SU-DHL-6 (cell line): ENCODE measurements at regions not wholly inside any gene's neighbourhood (a gene's known extent, or its start where the extent isn't known, plus 50 kb on each side); places are given as distances from the start of the nearest gene placed in this dataset.

ENCODE experiments used
- H2AFZ ChIP-seq: fragments of 200-600 bp; sonication (generic); 2 replicates; pipeline ENCODE4 v1.6.1; 2014; ENCODE audit warnings: low read depth, mild to moderate bottlenecking, moderate library complexity, mixed read lengths, antibody characterized with exemption, low read length; ENCODE audit not compliant: severe bottlenecking
- H3F3A ChIP-seq: fragments of 200-600 bp; shearing (Covaris generic); 2 replicates; pipeline ENCODE4 v1.6.0; 2016; ENCODE audit warnings: antibody characterized with exemption, mild to moderate bottlenecking; ENCODE audit not compliant: insufficient read depth
- H3K27ac ChIP-seq: fragments of 200-600 bp; sonication (generic); 2 replicates; pipeline ENCODE4 v1.5.1; 2016; ENCODE audit warnings: low read depth, mild to moderate bottlenecking, low read length, moderate library complexity, mixed read lengths
- H3K27me3 ChIP-seq: fragments of 200-600 bp; sonication (generic), shearing (Covaris generic); 2 replicates; pipeline ENCODE4 v1.6.0; 2014; ENCODE audit warnings: mild to moderate bottlenecking, low read length
- H3K36me3 ChIP-seq: fragments of 200-600 bp; sonication (generic); 2 replicates; pipeline ENCODE4 v1.6.1; 2014; ENCODE audit warnings: mild to moderate bottlenecking, low read length, mixed read lengths
- H3K4me2 ChIP-seq: fragments of 300-600, 200-600 bp; shearing (Covaris generic), sonication (generic); 2 replicates; pipeline ENCODE4 v1.6.0; 2014; ENCODE audit warnings: low read length, low read depth, mild to moderate bottlenecking; ENCODE audit not compliant: poor library complexity, severe bottlenecking
- H3K4me3 ChIP-seq: fragments of 200-600 bp; sonication (generic); 2 replicates; pipeline ENCODE4 v1.5.1; 2014; ENCODE audit warnings: antibody characterized with exemption, low read length, mild to moderate bottlenecking, mixed read lengths; ENCODE audit not compliant: insufficient read depth, poor library complexity, severe bottlenecking
- H3K79me2 ChIP-seq: fragments of 200-600 bp; sonication (generic); 2 replicates; pipeline ENCODE4 v1.6.1; 2014; ENCODE audit warnings: mild to moderate bottlenecking, low read length, moderate library complexity; ENCODE audit not compliant: insufficient read depth
- H3K9ac ChIP-seq: fragments of 200-600 bp; sonication (generic); 2 replicates; pipeline ENCODE4 v1.7.0; 2014; ENCODE audit warnings: mild to moderate bottlenecking, low read length
- H3K9me2 ChIP-seq: fragments of 200-600 bp; sonication (generic); replicated peaks from 2 replicates; pipeline ENCODE4 v1.6.1; 2014; ENCODE audit warnings: low read length; ENCODE audit not compliant: insufficient read depth
- H3K9me3 ChIP-seq: fragments of 200-600 bp; sonication (generic); 2 replicates; pipeline ENCODE4 v1.6.1; 2014; ENCODE audit warnings: low read length, mixed read lengths; ENCODE audit not compliant: insufficient read depth
- H4K20me1 ChIP-seq: fragments of 200-600 bp; sonication (generic); 2 replicates; pipeline ENCODE4 v1.6.1; 2014; ENCODE audit warnings: low read depth, mild to moderate bottlenecking, antibody characterized with exemption, low read length, moderate library complexity, mixed read lengths
- EZH2phosphoT487 ChIP-seq: fragments of 200-600 bp; sonication (generic), shearing (Covaris generic); conservative IDR thresholded peaks from 2 replicates; pipeline ENCODE4 v1.6.1; 2018; ENCODE audit warnings: mild to moderate bottlenecking, antibody characterized with exemption, low read length, moderate library complexity, mixed read lengths
- TF ChIP-seq, protein P1 (sequence below): fragments of 200-600 bp; sonication (generic); IDR thresholded peaks from one replicate; pipeline ENCODE4 v1.5.1; 2017; ENCODE audit warnings: antibody characterized with exemption, mild to moderate bottlenecking, low read length, moderate library complexity; ENCODE audit not compliant: insufficient read depth, poor library complexity, severe bottlenecking

GRCh38 chr5:99955962-99956361 is 579.2 kb upstream of the FAM174A start:
- Histone ChIP-seq H3K4me2 (no peak overlapping the region), H3K36me3 (no peaks in the 10 kb centered on the region), H3K4me3 (no peak overlapping the region)

DNA sequence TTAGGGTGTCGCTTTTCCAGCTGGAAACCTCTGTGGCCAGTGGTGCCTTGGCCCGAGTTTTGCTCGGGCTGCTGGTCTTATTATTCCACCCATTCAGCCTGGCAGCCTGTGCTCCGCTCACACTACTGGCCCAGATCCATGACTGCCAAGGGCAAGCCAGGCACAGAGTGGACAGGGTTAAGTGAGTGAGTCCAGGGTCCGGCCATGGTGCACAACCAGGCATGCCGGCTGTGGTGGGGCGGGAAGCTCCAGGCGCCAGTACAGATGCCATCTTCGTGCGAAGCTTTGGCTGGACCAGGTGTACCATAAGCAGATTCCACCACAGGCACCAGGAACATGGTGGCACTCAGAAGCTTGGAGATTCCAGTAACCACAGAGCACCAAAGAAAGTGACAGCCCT is 580.2 kb upstream of the FAM174A start:
- no peak overlapping the region for H3K4me3 ChIP-seq

More at GRCh38 chr5:99955962-99956361, 579.2 kb upstream of the FAM174A start:
- TF ChIP-seq, protein P1, sequence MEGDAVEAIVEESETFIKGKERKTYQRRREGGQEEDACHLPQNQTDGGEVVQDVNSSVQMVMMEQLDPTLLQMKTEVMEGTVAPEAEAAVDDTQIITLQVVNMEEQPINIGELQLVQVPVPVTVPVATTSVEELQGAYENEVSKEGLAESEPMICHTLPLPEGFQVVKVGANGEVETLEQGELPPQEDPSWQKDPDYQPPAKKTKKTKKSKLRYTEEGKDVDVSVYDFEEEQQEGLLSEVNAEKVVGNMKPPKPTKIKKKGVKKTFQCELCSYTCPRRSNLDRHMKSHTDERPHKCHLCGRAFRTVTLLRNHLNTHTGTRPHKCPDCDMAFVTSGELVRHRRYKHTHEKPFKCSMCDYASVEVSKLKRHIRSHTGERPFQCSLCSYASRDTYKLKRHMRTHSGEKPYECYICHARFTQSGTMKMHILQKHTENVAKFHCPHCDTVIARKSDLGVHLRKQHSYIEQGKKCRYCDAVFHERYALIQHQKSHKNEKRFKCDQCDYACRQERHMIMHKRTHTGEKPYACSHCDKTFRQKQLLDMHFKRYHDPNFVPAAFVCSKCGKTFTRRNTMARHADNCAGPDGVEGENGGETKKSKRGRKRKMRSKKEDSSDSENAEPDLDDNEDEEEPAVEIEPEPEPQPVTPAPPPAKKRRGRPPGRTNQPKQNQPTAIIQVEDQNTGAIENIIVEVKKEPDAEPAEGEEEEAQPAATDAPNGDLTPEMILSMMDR: no peak
- no peak for TF ChIP-seq EZH2phosphoT487
- no peaks in the 10 kb centered on the region for H3K79me2 ChIP-seq
- no peaks in the 10 kb centered on the region for H3F3A ChIP-seq
- H4K20me1 ChIP-seq: no peaks in the 10 kb centered on the region
- no peaks in the 10 kb centered on the region for H3K9me2 ChIP-seq
- H2AFZ ChIP-seq: no peak overlapping the region
- no peaks in the 10 kb centered on the region for H3K27me3 ChIP-seq
- H3K9me3 ChIP-seq: no peaks in the 10 kb centered on the region
- no peak overlapping the region for H3K27ac ChIP-seq
- H3K9ac ChIP-seq: no peak overlapping the region

DNA sequence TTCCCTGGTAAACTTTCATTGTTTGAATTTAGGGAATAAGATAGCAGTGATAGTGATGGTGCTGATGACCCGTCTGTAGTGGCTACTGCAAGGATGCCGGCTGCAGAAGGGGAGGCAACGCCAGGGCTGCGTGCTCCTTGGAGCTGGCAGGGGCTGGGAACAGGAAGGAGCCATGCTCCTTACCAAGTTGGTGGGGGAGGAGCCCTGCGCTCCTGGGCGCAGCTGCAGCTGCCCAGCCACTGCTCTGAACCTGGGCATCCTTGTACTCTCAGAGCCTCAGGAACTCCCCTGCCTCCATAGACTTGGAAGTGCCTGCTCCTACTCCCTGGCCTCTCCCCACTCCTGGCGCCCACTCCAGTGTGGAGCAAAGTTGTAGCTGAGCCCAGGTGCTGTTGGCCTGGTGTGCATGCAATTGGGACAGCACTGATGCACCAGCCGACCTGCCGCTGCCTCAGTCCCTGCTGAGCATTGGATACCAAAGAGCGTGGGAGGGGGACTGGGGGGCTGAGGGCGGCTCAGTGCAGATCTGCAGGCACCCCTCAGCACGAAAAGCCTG is 585.1 kb upstream of the FAM174A start:
- H3K27me3 ChIP-seq: no peaks in the 10 kb centered on the region
- no peaks in the 10 kb centered on the region for H3K79me2 ChIP-seq
- H3K9me2 ChIP-seq: no peaks in the 10 kb centered on the region
- H3K4me3 ChIP-seq: no peak overlapping the region
- no peak overlapping the region for H2AFZ ChIP-seq
- no peak overlapping the region for H3K4me2 ChIP-seq
- H3K9ac ChIP-seq: no peak overlapping the region
- TF ChIP-seq, protein P1: no peak
- no peak for TF ChIP-seq EZH2phosphoT487
- no peaks in the 10 kb centered on the region; the same call in 1 of the 2 replicates for H4K20me1 ChIP-seq
- H3K36me3 ChIP-seq: no peaks in the 10 kb centered on the region
- no peak overlapping the region for H3K27ac ChIP-seq
- H3F3A ChIP-seq: no peaks in the 10 kb centered on the region
- H3K9me3 ChIP-seq: no peaks in the 10 kb centered on the region

More for the DNA sequence above, 580.2 kb upstream of the FAM174A start:
- Histone ChIP-seq H3K27me3 (no peaks in the 10 kb centered on the region), H4K20me1 (no peaks in the 10 kb centered on the region), H3K4me2 (no peak overlapping the region), H3K9me2 (no peaks in the 10 kb centered on the region), H2AFZ (no peak overlapping the region), H3K9ac (no peak overlapping the region), H3F3A (no peaks in the 10 kb centered on the region), H3K79me2 (no peaks in the 10 kb centered on the region), H3K36me3 (no peaks in the 10 kb centered on the region), H3K27ac (no peak overlapping the region), H3K9me3 (no peaks in the 10 kb centered on the region)
- TF ChIP-seq, protein P1: no peak
- TF ChIP-seq EZH2phosphoT487: no peak
